GM12878 (cell line): ENCODE measurements at regions not wholly inside any gene's neighbourhood (a gene's known extent, or its start where the extent isn't known, plus 50 kb on each side); places are given as distances from the start of the nearest gene placed in this dataset.

ENCODE experiments used
- ATAC-seq: fragments of 200-7000 bp; cut with Tn5 transposase; 3 replicates; pipeline ENCODE4 v1.9.1; 2020; ENCODE audit warnings: mild to moderate bottlenecking, moderate library complexity
- BruUV-seq: library from RNA; stranded (reverse); fragments of 400-500 nt; replicated peaks from 2 replicates; lab custom pipeline; 2021; lab: Mats Ljungman, UMichigan
- CTCF ChIA-PET: fragments of 300-600 bp; sonication (Branson Sonifier 250); formaldehyde crosslinking; extraction: SDS; loops from one replicate; lab custom pipeline; 2021; ENCODE audit warnings: inconsistent platforms; lab: Yijun Ruan, JAX
- POLR2A ChIA-PET: fragments of 350-600 bp; formaldehyde crosslinking; extraction: SDS; loops from one replicate; lab custom pipeline; 2021; ENCODE audit warnings: inconsistent platforms; lab: Charles Lee
- RAD21 ChIA-PET: fragments of 300-600 bp; sonication (Branson Sonifier 250); formaldehyde crosslinking; loops from one replicate; lab custom pipeline; 2023; ENCODE audit warnings: antibody characterized with exemption; ENCODE audit not compliant: unreplicated experiment; lab: Charles Lee
- SMC1A ChIA-PET: fragments of 300-600 bp; sonication (Branson Sonifier 250); formaldehyde crosslinking; loops from one replicate; lab custom pipeline; 2023; ENCODE audit not compliant: unreplicated experiment, uncharacterized antibody; lab: Charles Lee
- DNase-seq: peaks from one replicate; pipeline ENCODE4 v3.0.0-alpha.2; 2011; ENCODE audit warnings: low read depth, low spot score
- FAIRE-seq: peaks from 3 replicates; lab custom pipeline; 2011; peaks lifted over from hg19 to GRCh38; lab: Jason Lieb, UNC
- H2AFZ ChIP-seq: 2 replicates; pipeline ENCODE4 v1.6.0; 2011; ENCODE audit warnings: low read depth, low read length, control low read depth; ENCODE audit not compliant: control insufficient read depth
- H3K27ac ChIP-seq: 2 replicates; pipeline ENCODE4 v1.5.1; 2011; ENCODE audit warnings: control low read depth; ENCODE audit not compliant: control insufficient read depth, insufficient read depth
- H3K27me3 ChIP-seq, 2 experiments: replicated peaks in 1 of 2; 2 replicates each; pipeline versions ENCODE4 v1.6.0 to v1.6.1; 2011; ENCODE audit warnings: low read length in 1 of 2; ENCODE audit not compliant: control insufficient read depth in 2 of 2, insufficient read depth in 2 of 2
- H3K36me3 ChIP-seq, 2 experiments: 2 replicates each; pipeline ENCODE4 v1.5.1; 2011; ENCODE audit warnings: low read length in 1 of 2; ENCODE audit not compliant: control insufficient read depth in 2 of 2, insufficient read depth in 2 of 2
- H3K4me1 ChIP-seq: 2 replicates; pipeline ENCODE4 v1.6.1; 2011; ENCODE audit warnings: mild to moderate bottlenecking, low read length, moderate library complexity, mixed read lengths; ENCODE audit not compliant: control insufficient read depth, insufficient read depth
- H3K4me2 ChIP-seq: 2 replicates; pipeline ENCODE4 v1.6.0; 2011; ENCODE audit warnings: control low read depth; ENCODE audit not compliant: control insufficient read depth, insufficient read depth
- H3K4me3 ChIP-seq: fragments of 200-600 bp; sonication (generic); 2 replicates; pipeline ENCODE4 v1.5.1; 2016
- H3K79me2 ChIP-seq: 2 replicates; pipeline ENCODE4 v1.6.0; 2011; ENCODE audit warnings: low read length; ENCODE audit not compliant: control insufficient read depth, insufficient read depth
- H3K9ac ChIP-seq: 2 replicates; pipeline ENCODE4 v1.8.0; 2011; ENCODE audit warnings: low read length, control low read depth, mixed read lengths; ENCODE audit not compliant: control insufficient read depth, insufficient read depth
- H3K9me3 ChIP-seq: replicated peaks from 3 replicates; pipeline ENCODE4 v1.5.1; 2011; ENCODE audit warnings: mild to moderate bottlenecking, low read length; ENCODE audit not compliant: control insufficient read depth, insufficient read depth
- H4K20me1 ChIP-seq: 2 replicates; pipeline ENCODE4 v1.6.0; 2011; ENCODE audit not compliant: control insufficient read depth, insufficient read depth
- BHLHE40 ChIP-seq, 2 experiments: fragments of 450-650 bp in 1 of 2; IDR thresholded peaks; 2 replicates each; pipeline ENCODE4 v1.6.1; 2011 to 2017; ENCODE audit warnings: low read depth in 2 of 2, borderline replicate concordance in 1 of 2, improper control_type of control experiment in 1 of 2, low read length in 1 of 2, mild to moderate bottlenecking in 1 of 2
- PAX5 ChIP-seq: IDR thresholded peaks from 2 replicates; pipeline ENCODE4 v1.6.1; 2011; ENCODE audit warnings: low read depth, low read length, borderline replicate concordance
- SMAD5 ChIP-seq: IDR thresholded peaks from 2 replicates; pipeline ENCODE4 v1.6.1; 2016; ENCODE audit warnings: antibody characterized with exemption, low read depth
- SMARCA5 ChIP-seq: fragments of 450-650 bp; IDR thresholded peaks from 2 replicates; pipeline ENCODE4 v1.6.1; 2017; ENCODE audit warnings: mild to moderate bottlenecking
- SP1 ChIP-seq: IDR thresholded peaks from one replicate; pipeline ENCODE4 v1.6.1; 2011; ENCODE audit warnings: low read depth, low read length
- SUZ12 ChIP-seq: fragments of 200-600 bp; sonication (generic); IDR thresholded peaks from one replicate; pipeline ENCODE4 v1.6.1; 2018; ENCODE audit warnings: antibody characterized with exemption, mild to moderate bottlenecking; ENCODE audit not compliant: unreplicated experiment
- TCF12 ChIP-seq: IDR thresholded peaks from 2 replicates; pipeline ENCODE4 v1.6.1; 2011; ENCODE audit warnings: low read depth, mild to moderate bottlenecking, low read length
- ZNF217 ChIP-seq: fragments of 450-650 bp; IDR thresholded peaks from 2 replicates; pipeline ENCODE4 v1.6.1; 2017; ENCODE audit warnings: antibody characterized with exemption, mild to moderate bottlenecking
- ZNF274 ChIP-seq: IDR thresholded peaks from one replicate; pipeline ENCODE4 v1.8.0; 2011; ENCODE audit not compliant: insufficient read length, insufficient read depth
- WGBS: methylation state at CpG from one replicate; pipeline ENCODE4 v1.1.6; 2016; ENCODE audit warnings: low lambda C conversion rate; ENCODE audit not compliant: insufficient replicate concordance, insufficient coverage; ENCODE audit errors: missing lambda C conversion rate; 5-methylcytosine and 5-hydroxymethylcytosine counted together
- in situ Hi-C: fragments of 300-500 bp; cut with MboI; formaldehyde crosslinking; loops from 9 replicates; pipeline ENCODE4 v1.14.3; 2018; ENCODE audit warnings: mixed read lengths
- intact Hi-C: fragments of 100-400 bp; cut with micrococcal nuclease; formaldehyde crosslinking; loops from one replicate; pipeline ENCODE4 v1.14.2; 2022; ENCODE audit not compliant: unreplicated experiment

- TF ChIP-seq PAX5 (no peak), SMARCA5 (no peak), BHLHE40 (IDR thresholded peaks at IDR 0.05; ENCODE audit: borderline replicate concordance in 1 of 2, low read depth in 2 of 2, low read length in 1 of 2) (no peak), SP1 (no peak), TCF12 (no peak), ZNF217 (no peak), SUZ12 (no peak), ZNF274 (no peak)
- TF ChIP-seq, all 136 proteins: peak for 0
Measured at GRCh38 chr5:124292322-124292855, 454.1 kb downstream of the ZNF608 start (continued).

DNA sequence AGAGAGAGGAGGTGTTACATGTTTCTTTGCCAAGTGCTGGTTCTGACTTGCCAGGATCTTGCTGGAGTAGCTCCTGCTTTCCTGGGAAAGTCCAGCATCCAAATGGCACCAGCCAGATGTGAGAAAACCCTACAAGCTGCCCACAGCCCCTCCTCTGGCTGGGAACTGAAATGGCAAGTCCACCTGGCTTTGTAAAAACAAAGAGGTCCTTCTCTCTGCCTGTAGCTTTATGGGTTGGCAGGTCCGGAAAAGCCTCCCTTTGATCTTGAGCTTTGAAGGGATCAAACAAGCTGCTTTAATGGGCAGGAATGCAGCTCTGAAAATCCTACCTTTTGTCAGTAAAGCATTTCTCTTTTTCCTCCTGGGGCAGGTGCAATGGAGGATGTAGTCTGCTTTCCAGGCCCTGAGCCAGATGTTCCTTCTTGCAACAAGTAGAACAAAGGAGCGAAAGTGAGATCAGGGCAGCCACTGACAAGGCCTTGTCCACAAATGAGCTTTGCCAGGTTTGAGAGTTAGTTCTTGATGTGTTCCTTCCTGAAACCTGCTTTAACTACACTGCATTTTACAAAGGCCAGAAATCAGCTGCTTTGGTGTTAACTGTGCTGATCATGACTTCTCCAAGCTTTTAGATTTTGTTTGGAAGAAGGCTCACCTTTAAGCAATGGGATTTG is 456.7 kb downstream of the ZNF608 start:
- ATAC-seq: no peak
- no TSS peak for BruUV-seq
- Histone ChIP-seq H3K4me1 (no peaks in the 10 kb centered on the region), H3K9ac (no peak overlapping the region), H3K4me2 (no peak overlapping the region), H3K4me3 (no peak overlapping the region), H3K79me2 (no peaks in the 10 kb centered on the region), H3K27me3 (no peaks in the 10 kb centered on the region), H3K9me3 (no peaks in the 10 kb centered on the region), H4K20me1 (no peaks in the 10 kb centered on the region), H3K36me3 (no peaks in the 10 kb centered on the region), H3K27ac (no peak overlapping the region), H2AFZ (no peak overlapping the region)
- ChIA-PET CTCF (interaction anchor here (0.6 to 0.8 kb wide), 2 partner anchors 11 to 19 kb away, joined by 3 read pairs; no protein-coding TSS in a partner anchor), RAD21 (no interaction called here), POLR2A (no interaction called here), SMC1A (interaction anchor here (0.8 to 1.6 kb wide), 2 partner anchors 12 to 38 kb away, joined by 3 read pairs; no protein-coding TSS in a partner anchor)
- no peak for FAIRE-seq
- no peak for DNase-seq
- no peak for TF ChIP-seq SMAD5
- 46% methylated on average over 2 of the region's 2 CpGs for WGBS
- intact Hi-C loops (no loop called here), in situ Hi-C loops (no loop called here)
